GM12891 (cell line): ENCODE measurements at regions not wholly inside any gene's neighbourhood (a gene's known extent, or its start where the extent isn't known, plus 50 kb on each side); places are given as distances from the start of the nearest gene placed in this dataset.
"Not testable (repeated sequence)": the region's sequence is repeated elsewhere in the genome, so short reads cannot be mapped to it uniquely, and the experiment has no call there.

Source experiments
- POLR2A ChIP-seq: IDR thresholded peaks from 2 replicates; pipeline ENCODE4 v1.6.1; 2011; ENCODE audit warnings: low read depth, low read length, control low read depth
- POLR2AphosphoS5 ChIP-seq: IDR thresholded peaks from 2 replicates; pipeline ENCODE4 v1.6.1; 2011; ENCODE audit warnings: low read depth, low read length, control low read depth
- POU2F2 ChIP-seq: IDR thresholded peaks from 2 replicates; pipeline ENCODE4 v1.6.1; 2011; ENCODE audit warnings: low read depth, mild to moderate bottlenecking, control low read depth, low read length, moderate library complexity
- SPI1 ChIP-seq: IDR thresholded peaks from 2 replicates; pipeline ENCODE4 v1.6.1; 2011; ENCODE audit warnings: low read depth, low read length, control low read depth
- TAF1 ChIP-seq: IDR thresholded peaks from 2 replicates; pipeline ENCODE4 v1.6.1; 2011; ENCODE audit warnings: low read depth, low read length, control low read depth

DNA sequence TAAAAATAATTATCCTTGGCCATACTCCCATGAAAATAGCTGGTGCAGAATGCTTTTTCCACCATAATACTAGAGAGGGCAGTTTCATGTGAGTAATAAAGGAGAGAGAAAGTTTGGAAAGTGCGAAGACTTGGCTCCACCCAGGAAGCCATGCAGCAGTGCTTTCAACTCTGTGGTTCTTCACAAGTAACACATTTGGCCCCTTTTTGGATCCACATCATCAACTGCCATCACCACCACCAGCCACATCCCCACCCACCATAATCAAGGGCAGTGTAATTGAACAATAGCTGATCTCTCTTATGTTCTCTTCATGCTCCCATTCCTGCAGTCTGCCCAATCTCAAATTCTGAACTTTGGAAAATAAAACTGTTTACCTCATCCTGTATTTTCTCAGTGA lies 637.3 kb downstream of the RPIA start:
- not testable (repeated sequence) for TF ChIP-seq TAF1, SPI1, POLR2A, POU2F2, POLR2AphosphoS5
